Heart left ventricle (tissue), 16 donors: ENCODE measurements at regions not wholly inside any gene's neighbourhood (a gene's known extent, or its start where the extent isn't known, plus 50 kb on each side); places are given as distances from the start of the nearest gene placed in this dataset.

Experiments
- ATAC-seq, 4 donors: fragments of 200-7000 bp; cut with Tn5 transposase; one replicate each; pipeline ENCODE4 v1.9.1; 2020 to 2022; ENCODE audit warnings: moderate library complexity in 4 of 4, mild to moderate bottlenecking in 3 of 4, moderate number of reproducible peaks in 1 of 4
- DNase-seq, 5 donors: peaks; one replicate each; pipeline ENCODE4 v3.0.0-alpha.2; 2020
- H3K27ac ChIP-seq, 12 donors: fragments of 200-600 bp; sonication (generic) in 4 of 12; one replicate each; pipeline versions ENCODE4 v1.5.0 to v1.8.0; 2016 to 2022; ENCODE audit warnings: mild to moderate bottlenecking in 2 of 12
- H3K27me3 ChIP-seq, 9 donors: fragments of 200-600 bp; sonication (generic) in 2 of 9; one replicate each; pipeline versions ENCODE4 v1.5.1 to v1.8.0; 2016 to 2022; ENCODE audit warnings: mild to moderate bottlenecking in 3 of 9
- H3K36me3 ChIP-seq, 9 donors: fragments of 200-600 bp; sonication (generic) in 2 of 9; one replicate each; pipeline versions ENCODE4 v1.5.0 to v1.8.0; 2018 to 2022; ENCODE audit warnings: mild to moderate bottlenecking in 2 of 9
- H3K4me1 ChIP-seq, 12 donors: fragments of 200-600 bp; sonication (generic) in 4 of 12; one replicate each; pipeline versions ENCODE4 v1.5.0 to v1.8.0; 2016 to 2022; ENCODE audit warnings: mild to moderate bottlenecking in 3 of 12
- H3K4me3 ChIP-seq, 12 donors: fragments of 200-600 bp; sonication (generic) in 4 of 12; one replicate each; pipeline versions ENCODE4 v1.5.0 to v1.8.0; 2017 to 2022; ENCODE audit warnings: mild to moderate bottlenecking in 9 of 12, moderate library complexity in 4 of 12
- H3K9me3 ChIP-seq, 12 donors: fragments of 200-600 bp; sonication (generic) in 4 of 12; one replicate each; pipeline versions ENCODE4 v1.5.0 to v1.8.0; 2016 to 2022; ENCODE audit warnings: mild to moderate bottlenecking in 1 of 12
- CTCF ChIP-seq, 12 donors: fragments of 200-600 bp; sonication (generic) in 4 of 12; IDR thresholded peaks; one replicate each; pipeline versions ENCODE4 v1.5.0 to v1.8.0; 2018 to 2022; ENCODE audit warnings: antibody characterized with exemption in 12 of 12, mild to moderate bottlenecking in 5 of 12
- POLR2A ChIP-seq, 2 donors: fragments of 450-650 bp; IDR thresholded peaks; one replicate each; pipeline ENCODE4 v1.6.1; 2017; ENCODE audit warnings: antibody characterized with exemption in 2 of 2, mild to moderate bottlenecking in 2 of 2, moderate library complexity in 2 of 2
- WGBS, 4 donors: extraction: QIAGEN DNeasy Blood & Tissue Kit in 2 of 4; methylation state at CpG; one replicate each; pipeline versions ENCODE4 v1.1.5 to v1.1.7; 2013 to 2018; 5-methylcytosine and 5-hydroxymethylcytosine counted together
- intact Hi-C, 10 donors: fragments of 100-400 bp; cut with DNase I; formaldehyde crosslinking; loops; one replicate each; pipeline versions ENCODE4 v1.11.1 to v1.14.2; 2022
- donor health status: ischemic (EF 13 %, LVEDD 7.1; RV severe dilation, severe dysfunction).
- donor health status: healthy with polysubstance abuse.
- donor health status: DM: no; HTN: yes; CAD: no.
- donor health status: DM: no; HTN: no; CAD: no.
- donor health status: ischemic (EF 25% LVEDD 6.9; RV normal size, moderate dysfunction).
- donor health status: ischemic (EF 25% LVEDD 5.7; RV mildly dilated, moderate dysfunction).
- donor health status: healthy.
- donor health status: DM: yes; HTN: yes; CAD: no.
- donor health status: ischemic (EF 35%, LVEDD 5.7; RV mildly dilated, moderate dysfunction).
- donor health status: nonischemic (EF 11% LVEDD 7.7; RV severe dilation, severe dysfunction).
- donor health status: DM: yes; HTN: yes; CAD: no.
- donor health status: PGD.
- donor health status: ischemic (EF 29% LVEDD 5.4; RV normal size, mild dysfunction).
- donor health status: nonischemic (EF 23%, LVEDD 6.1; RV moderate dilation, normal function).

GRCh38 chr10:61319386-61320256 lies 133.6 kb downstream of the TMEM26 start:
- no peak for ATAC-seq
- 87 to 89% (median 87%) methylated on average over 5 of the region's 5 CpGs for WGBS, 4 donors
- Histone ChIP-seq H3K36me3 (no peaks in the 10 kb centered on the region), H3K4me1 (no peaks in the 10 kb centered on the region), H3K27ac (no peak overlapping the region), H3K4me3 (no peak overlapping the region), H3K9me3 (peaks cover 0 to 10% (median 0%) of the 10 kb centered on the region in 12 donors), H3K27me3 (peaks cover 0 to 7% (median 0%) of the 10 kb centered on the region in 9 donors)
- intact Hi-C loops = no loop called here
- TF ChIP-seq POLR2A (IDR thresholded peaks at IDR 0.05) (no peak), CTCF (IDR thresholded peaks at IDR 0.05) (no peak)
- no peak for DNase-seq

GRCh38 chr10:61318429-61318828 lies 134.8 kb downstream of the TMEM26 start:
- Histone ChIP-seq H3K4me1 (peaks cover 0 to 9% (median 0%) of the 10 kb centered on the region in 12 donors), H3K9me3 (peaks cover 0 to 10% (median 0%) of the 10 kb centered on the region in 12 donors), H3K36me3 (no peaks in the 10 kb centered on the region), H3K27ac (no peak overlapping the region), H3K4me3 (no peak overlapping the region), H3K27me3 (peaks cover 0 to 6% (median 0%) of the 10 kb centered on the region in 9 donors)
- intact Hi-C loops = no loop called here
- no peak for TF ChIP-seq CTCF (IDR thresholded peaks at IDR 0.05)
- TF ChIP-seq POLR2A (IDR thresholded peaks at IDR 0.05) = no peak
- ATAC-seq (no peak), DNase-seq (no peak)

GRCh38 chr10:61317706-61318105 lies 135.5 kb downstream of the TMEM26 start:
- no peak overlapping the region for H3K27ac ChIP-seq

More at GRCh38 chr10:61317706-61318105, 135.5 kb downstream of the TMEM26 start:
- peaks cover 0 to 10% (median 0%) of the 10 kb centered on the region in 12 donors for H3K4me1 ChIP-seq
- H3K27me3 ChIP-seq = no peaks in the 10 kb centered on the region
- ATAC-seq = no peak
- intact Hi-C loops = no loop called here
- TF ChIP-seq CTCF (IDR thresholded peaks at IDR 0.05) (no peak), POLR2A (IDR thresholded peaks at IDR 0.05) (no peak)
- H3K4me3 ChIP-seq = no peak overlapping the region
- H3K36me3 ChIP-seq = no peaks in the 10 kb centered on the region
- H3K9me3 ChIP-seq = peaks cover 0 to 10% (median 0%) of the 10 kb centered on the region in 12 donors
- no peak for DNase-seq
